Activated CD4-positive, alpha-beta memory T cell treated with anti-CD3 and anti-CD28 coated beads, Interleukin-2, amount 10 ng/mL, durations not matched to agents 7 days and 5 days (primary cell): ENCODE measurements at regions not wholly inside any gene's neighbourhood (a gene's known extent, or its start where the extent isn't known, plus 50 kb on each side); places are given as distances from the start of the nearest gene placed in this dataset.

Experiments used
- CTCF ChIA-PET: fragments of 350-600 bp; sonication (Branson Sonifier 250); formaldehyde crosslinking; loops from one replicate; lab custom pipeline; 2021; ENCODE audit warnings: antibody characterized with exemption, inconsistent platforms; lab: Charles Lee
- POLR2A ChIA-PET: fragments of 350-600 bp; sonication (Branson Sonifier 250); formaldehyde crosslinking; loops from one replicate; lab custom pipeline; 2021; ENCODE audit warnings: antibody characterized with exemption; lab: Charles Lee
- DNase-seq: peaks from one replicate; pipeline ENCODE4 v3.0.0-alpha.2; 2020
- H3K27ac Mint-ChIP-seq: one replicate; pipeline ENCODE4 v1.8.0; 2021; ENCODE audit warnings: mild to moderate bottlenecking, mixed read lengths
- H3K27me3 Mint-ChIP-seq: one replicate; pipeline ENCODE4 v1.8.0; 2021; ENCODE audit warnings: mixed read lengths
- H3K36me3 Mint-ChIP-seq: one replicate; pipeline ENCODE4 v1.8.0; 2021; ENCODE audit warnings: low read depth, mixed read lengths
- H3K4me1 Mint-ChIP-seq: one replicate; pipeline ENCODE4 v1.8.0; 2021; ENCODE audit warnings: mixed read lengths
- H3K4me3 Mint-ChIP-seq: one replicate; pipeline ENCODE4 v1.8.0; 2021; ENCODE audit warnings: mild to moderate bottlenecking, mixed read lengths
- H3K9me3 Mint-ChIP-seq: one replicate; pipeline ENCODE4 v1.8.0; 2021; ENCODE audit warnings: mixed read lengths

DNA sequence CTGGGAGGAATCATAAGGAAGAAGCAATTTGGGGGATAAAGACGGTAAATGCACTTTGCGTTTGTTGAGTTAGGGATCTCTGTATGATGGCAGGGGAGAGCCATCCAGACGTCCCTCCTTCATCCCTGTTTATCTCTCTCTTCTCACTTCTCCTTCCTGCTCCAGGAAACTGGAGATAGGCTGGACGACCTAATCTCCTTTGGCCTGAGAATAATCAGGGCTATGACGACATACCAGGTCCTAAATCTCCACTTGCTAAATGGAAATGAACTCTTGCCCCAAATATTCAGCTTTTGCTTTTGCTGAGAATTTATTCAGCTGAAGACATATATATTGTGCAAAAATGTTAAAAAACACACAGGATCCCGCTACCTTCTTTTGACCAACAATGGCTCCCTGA lies 182.9 kb upstream of the INHBA start:
- no peak for DNase-seq
- peaks cover 17% of the 10 kb centered on the region for H3K9me3 Mint-ChIP-seq
- peaks cover 31% of the 10 kb centered on the region for H3K4me1 Mint-ChIP-seq
- peaks cover 26% of the 10 kb centered on the region for H3K36me3 Mint-ChIP-seq
- ChIA-PET POLR2A (no interaction called here), CTCF (no interaction called here)
- no peaks in the 10 kb centered on the region for H3K27me3 Mint-ChIP-seq
- no peak overlapping the region for H3K4me3 Mint-ChIP-seq
- no peak overlapping the region for H3K27ac Mint-ChIP-seq

DNA sequence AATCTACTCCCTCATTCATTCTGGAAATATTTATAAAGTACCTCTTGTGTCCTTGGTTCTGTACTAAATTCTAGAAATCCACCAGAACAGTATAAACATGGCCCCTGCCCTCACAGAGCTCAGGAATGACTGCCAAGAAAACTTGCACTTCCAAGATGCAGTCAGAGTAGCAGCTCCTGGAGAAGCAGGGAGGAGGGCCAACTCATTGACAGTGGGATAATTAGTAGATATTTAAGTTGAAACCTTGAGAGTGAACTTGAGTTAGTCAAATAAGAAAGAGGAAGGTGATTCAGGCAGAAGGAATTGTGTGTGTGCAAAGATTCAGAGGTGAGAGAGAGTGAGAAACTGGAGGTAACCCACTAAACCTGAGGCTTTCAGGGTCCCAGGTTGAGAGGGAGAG lies 182.2 kb upstream of the INHBA start:
- H3K36me3 Mint-ChIP-seq, result peaks cover 31% of the 10 kb centered on the region
- H3K4me1 Mint-ChIP-seq, result peaks cover 36% of the 10 kb centered on the region
- ChIA-PET CTCF (no interaction called here), POLR2A (no interaction called here)
- no peaks in the 10 kb centered on the region for H3K27me3 Mint-ChIP-seq
- H3K27ac Mint-ChIP-seq, result no peak overlapping the region
- H3K9me3 Mint-ChIP-seq, result peaks cover 20% of the 10 kb centered on the region
- H3K4me3 Mint-ChIP-seq, result no peak overlapping the region
- no peak for DNase-seq

DNA sequence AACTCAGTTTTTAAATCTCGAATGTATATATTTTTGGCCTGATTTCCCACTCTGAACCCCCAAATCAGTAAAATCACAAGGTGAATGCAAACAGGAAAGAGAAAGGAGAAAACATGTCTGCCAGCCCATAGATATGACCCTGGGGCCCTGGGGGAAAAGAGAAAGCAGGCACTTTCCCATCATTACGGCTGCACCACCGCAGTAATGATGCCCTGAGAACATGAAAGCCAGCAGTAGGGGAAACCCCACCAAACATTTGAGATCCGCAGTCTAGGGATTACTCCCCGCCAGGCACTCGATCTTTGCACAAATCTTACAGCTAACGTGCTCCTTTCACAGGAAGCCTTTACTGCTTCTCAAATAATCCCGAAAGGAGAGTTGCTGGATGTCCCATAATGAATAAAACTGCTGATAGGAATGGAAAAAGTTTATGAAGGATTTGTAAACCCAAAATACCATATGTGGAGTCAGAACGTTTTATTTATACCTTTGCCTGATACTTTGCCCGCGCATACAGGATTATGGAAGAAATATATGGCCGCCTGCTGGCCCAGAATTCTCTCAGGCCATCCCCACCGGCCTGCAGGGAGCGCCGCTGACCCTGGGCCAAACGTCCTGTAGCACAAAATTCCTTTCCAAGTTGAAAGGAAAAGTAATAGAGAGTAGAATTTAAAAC lies 180.0 kb upstream of the INHBA start:
- Mint-ChIP-seq H3K4me1 (peaks cover 38% of the 10 kb centered on the region), H3K27ac (peak overlapping the region; percentile 100), H3K4me3 (no peak overlapping the region), H3K36me3 (peaks cover 34% of the 10 kb centered on the region), H3K27me3 (no peaks in the 10 kb centered on the region), H3K9me3 (peaks cover 26% of the 10 kb centered on the region)
- no peak for DNase-seq
- POLR2A ChIA-PET, result no interaction called here
- CTCF ChIA-PET, result interaction anchor here (1.6 to 1.8 kb wide), 2 partner anchors 58 to 178 kb away, joined by 5 to 6 read pairs; no protein-coding TSS in a partner anchor

DNA sequence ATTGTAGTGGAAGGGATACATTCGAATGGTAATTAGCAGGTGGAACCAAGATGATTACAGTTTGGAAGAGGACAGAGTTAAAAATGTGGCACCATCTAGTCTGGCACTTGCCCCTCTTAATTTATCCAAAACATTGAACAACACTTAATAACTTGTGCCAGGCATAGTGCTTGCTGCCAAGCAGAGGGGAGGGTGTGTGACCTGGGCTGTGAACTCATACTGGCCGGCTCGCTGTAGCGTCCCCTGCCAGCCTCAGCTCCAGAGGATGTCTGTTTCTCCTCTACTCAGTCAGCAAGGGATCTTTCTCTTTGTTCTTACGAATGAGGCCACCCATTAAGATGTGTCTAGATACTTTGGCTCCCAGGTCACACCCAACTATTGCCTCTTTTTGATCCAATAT lies 179.4 kb upstream of the INHBA start:
- Mint-ChIP-seq H3K9me3 (peaks cover 26% of the 10 kb centered on the region), H3K27ac (peak overlapping the region; percentile 100), H3K27me3 (no peaks in the 10 kb centered on the region), H3K4me1 (peaks cover 38% of the 10 kb centered on the region), H3K4me3 (peak overlapping the region; percentile 25), H3K36me3 (peaks cover 34% of the 10 kb centered on the region)
- POLR2A ChIA-PET, result no interaction called here
- CTCF ChIA-PET, result interaction anchor here (1.6 to 1.8 kb wide), 2 partner anchors 59 to 177 kb away, joined by 5 to 6 read pairs; no protein-coding TSS in a partner anchor
- DNase-seq, result no peak

DNA sequence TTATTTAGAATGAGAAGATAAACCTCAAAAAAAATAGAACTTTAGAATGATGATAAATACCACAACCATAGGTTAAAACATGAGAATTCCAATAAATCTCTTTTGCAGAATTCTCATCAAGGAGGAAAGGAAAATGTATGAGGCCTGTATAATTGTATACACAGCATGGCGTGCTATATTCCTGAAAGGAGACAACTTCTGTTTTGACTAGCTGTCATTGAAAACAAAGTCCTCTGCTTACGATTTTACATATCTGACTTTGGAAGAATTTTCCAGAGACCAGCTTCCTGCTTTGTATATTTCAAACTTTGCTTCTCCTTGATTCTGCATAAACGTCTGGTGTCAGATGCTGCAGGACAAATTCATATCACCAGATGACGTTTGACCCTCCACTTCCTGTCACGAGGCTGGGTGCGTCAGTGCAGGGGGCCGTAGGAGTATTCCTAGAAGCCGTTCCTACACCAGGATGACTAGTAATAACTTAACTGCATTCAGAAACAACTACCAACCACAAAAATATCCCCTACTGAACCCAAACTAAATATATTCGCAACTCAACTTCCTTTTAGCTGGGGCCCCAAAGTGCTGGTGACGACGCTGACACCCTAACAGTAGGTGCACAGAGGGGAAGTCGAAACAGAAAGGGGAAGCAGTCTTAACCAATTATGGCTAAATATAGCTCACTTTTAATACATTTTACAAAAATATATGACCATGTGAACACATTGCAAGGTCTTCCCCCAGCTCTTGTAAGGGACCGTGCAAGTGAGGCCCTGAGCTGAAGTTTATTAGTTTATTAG lies 178.6 kb upstream of the INHBA start:
- Mint-ChIP-seq H3K4me1 (peaks cover 38% of the 10 kb centered on the region), H3K27me3 (no peaks in the 10 kb centered on the region), H3K4me3 (peak overlapping the region; percentile 25), H3K27ac (peak overlapping the region; percentile 100), H3K36me3 (peaks cover 37% of the 10 kb centered on the region), H3K9me3 (peaks cover 30% of the 10 kb centered on the region)
- DNase-seq, result peak; percentile 85
- ChIA-PET POLR2A (interaction anchor here (0.6 kb wide), 1 partner anchor 67 kb away, joined by 3 read pairs; no protein-coding TSS in a partner anchor), CTCF (interaction anchor here (1.6 to 1.8 kb wide), 2 partner anchors 59 to 176 kb away, joined by 5 to 6 read pairs; no protein-coding TSS in a partner anchor)

DNA sequence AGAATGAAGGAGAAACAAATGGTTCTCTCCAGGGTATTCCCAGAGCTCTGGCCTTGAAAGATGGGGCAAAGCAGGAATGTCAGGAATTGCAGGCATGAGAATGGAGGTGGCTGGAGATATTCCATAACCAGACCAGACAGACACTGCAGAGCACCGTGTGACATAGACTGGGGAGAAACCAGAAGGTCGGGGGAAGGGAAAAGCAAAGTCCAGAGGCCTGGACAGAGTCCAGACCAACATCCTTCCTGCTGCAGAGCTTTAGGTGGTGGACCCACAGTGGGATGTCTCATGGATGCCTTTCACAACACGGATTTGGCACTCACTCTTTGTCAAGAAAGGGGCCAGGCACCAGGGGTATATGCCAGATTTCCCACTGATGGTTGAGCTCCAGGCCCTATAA lies 177.2 kb upstream of the INHBA start:
- ChIA-PET CTCF (no interaction called here), POLR2A (no interaction called here)
- no peaks in the 10 kb centered on the region for H3K27me3 Mint-ChIP-seq
- H3K4me1 Mint-ChIP-seq, result peaks cover 43% of the 10 kb centered on the region
- peaks cover 39% of the 10 kb centered on the region for H3K9me3 Mint-ChIP-seq
- H3K4me3 Mint-ChIP-seq, result no peak overlapping the region
- H3K36me3 Mint-ChIP-seq, result peaks cover 37% of the 10 kb centered on the region
- peak overlapping the region; percentile 100 for H3K27ac Mint-ChIP-seq
- no peak for DNase-seq

DNA sequence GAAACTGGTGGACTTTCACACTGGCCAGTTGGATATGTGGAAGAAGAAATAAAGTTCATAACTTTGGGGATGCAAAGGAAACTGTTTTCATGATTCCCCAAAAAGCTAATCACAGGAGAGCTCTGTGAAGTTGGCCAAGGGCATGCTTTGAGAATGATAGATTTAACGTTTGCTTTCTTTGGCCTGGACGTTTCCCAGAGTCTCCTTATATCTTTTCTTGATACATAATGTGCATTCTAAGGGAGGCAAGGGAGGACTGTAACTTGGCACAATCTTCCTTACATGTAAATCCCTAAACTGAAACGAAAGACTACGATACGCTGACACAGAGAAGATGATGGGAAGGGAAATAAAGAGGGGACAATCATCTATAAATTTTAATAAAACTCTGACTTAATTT lies 176.5 kb upstream of the INHBA start:
- peaks cover 48% of the 10 kb centered on the region for H3K4me1 Mint-ChIP-seq
- no peak overlapping the region for H3K27ac Mint-ChIP-seq
- H3K4me3 Mint-ChIP-seq, result no peak overlapping the region
- H3K27me3 Mint-ChIP-seq, result no peaks in the 10 kb centered on the region
- peaks cover 36% of the 10 kb centered on the region for H3K9me3 Mint-ChIP-seq
- ChIA-PET CTCF (no interaction called here), POLR2A (no interaction called here)
- H3K36me3 Mint-ChIP-seq, result peaks cover 32% of the 10 kb centered on the region
- no peak for DNase-seq

DNA sequence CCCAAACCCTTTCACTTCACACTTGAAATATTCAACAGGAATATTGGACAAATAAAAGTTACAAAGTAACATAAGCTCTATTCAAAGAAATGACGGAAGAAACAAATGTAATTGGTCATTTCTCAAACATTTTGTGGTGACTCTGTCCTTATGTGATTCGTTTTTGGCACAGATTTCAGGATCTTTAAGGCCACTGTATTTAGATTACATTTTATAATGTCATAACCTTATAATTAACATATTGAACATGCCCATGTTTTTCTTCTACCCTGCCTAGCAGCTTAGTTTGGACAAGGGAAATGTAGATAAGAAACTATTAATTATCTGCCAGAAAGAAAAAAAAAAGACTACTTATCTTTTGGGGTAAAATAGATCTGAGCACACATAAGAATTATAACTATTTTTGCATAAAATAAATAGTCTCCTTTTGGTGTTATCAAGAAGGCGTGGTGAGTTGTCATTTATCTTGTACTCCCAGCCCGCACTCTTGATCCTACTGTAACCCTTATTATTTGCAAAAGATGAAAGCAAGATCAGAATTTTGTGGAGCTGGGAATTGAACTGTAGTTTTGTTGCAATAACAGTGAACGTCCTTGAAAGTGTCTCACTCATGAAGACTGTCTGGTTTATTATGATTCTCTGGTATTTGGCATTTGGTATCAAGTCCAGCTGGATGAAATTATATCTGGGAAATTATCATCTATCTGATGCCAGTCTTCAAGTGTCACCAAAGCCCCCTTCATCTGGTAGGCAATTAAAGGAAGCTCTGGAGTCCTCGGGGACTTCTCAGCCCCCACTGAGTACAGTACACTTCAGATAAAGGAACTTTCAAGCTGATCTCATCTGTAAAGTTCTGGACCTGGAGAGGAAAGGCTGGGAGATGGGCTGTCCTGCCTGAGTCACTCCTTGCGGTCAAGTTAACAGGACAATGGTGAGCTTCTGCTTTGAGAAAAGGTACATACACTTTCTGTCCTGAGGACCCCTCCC lies 175.7 kb upstream of the INHBA start:
- peaks cover 36% of the 10 kb centered on the region for H3K9me3 Mint-ChIP-seq
- H3K4me3 Mint-ChIP-seq, result no peak overlapping the region
- ChIA-PET CTCF (no interaction called here), POLR2A (no interaction called here)
- peaks cover 55% of the 10 kb centered on the region for H3K4me1 Mint-ChIP-seq
- H3K27me3 Mint-ChIP-seq, result peaks cover 2% of the 10 kb centered on the region
- H3K27ac Mint-ChIP-seq, result no peak overlapping the region
- no peak for DNase-seq
- H3K36me3 Mint-ChIP-seq, result peaks cover 32% of the 10 kb centered on the region

DNA sequence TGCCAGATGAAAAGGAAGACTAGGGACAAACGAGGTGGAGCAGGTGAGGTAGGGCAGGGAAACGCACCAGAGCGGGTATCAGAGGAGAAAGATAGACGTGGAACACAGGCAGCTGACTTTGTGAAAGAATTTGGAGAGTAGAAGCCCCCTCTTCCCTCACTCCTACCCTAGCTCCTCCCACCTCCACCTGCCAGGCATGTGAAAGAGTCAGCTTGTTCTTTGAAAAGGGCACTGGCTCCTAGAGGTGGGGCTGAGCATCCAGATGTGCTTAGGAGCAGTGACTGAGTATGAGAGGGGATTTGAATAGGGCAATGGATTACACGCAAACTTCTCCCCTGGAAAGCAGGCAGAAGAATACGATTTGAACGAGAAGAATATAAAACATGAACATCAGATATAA lies 174.2 kb upstream of the INHBA start:
- no peak for DNase-seq
- peaks cover 7% of the 10 kb centered on the region for H3K27me3 Mint-ChIP-seq
- H3K9me3 Mint-ChIP-seq, result peaks cover 27% of the 10 kb centered on the region
- CTCF ChIA-PET, result no interaction called here
- H3K4me1 Mint-ChIP-seq, result peaks cover 47% of the 10 kb centered on the region
- H3K4me3 Mint-ChIP-seq, result no peak overlapping the region
- H3K36me3 Mint-ChIP-seq, result peaks cover 21% of the 10 kb centered on the region
- POLR2A ChIA-PET, result no interaction called here
- no peak overlapping the region for H3K27ac Mint-ChIP-seq

DNA sequence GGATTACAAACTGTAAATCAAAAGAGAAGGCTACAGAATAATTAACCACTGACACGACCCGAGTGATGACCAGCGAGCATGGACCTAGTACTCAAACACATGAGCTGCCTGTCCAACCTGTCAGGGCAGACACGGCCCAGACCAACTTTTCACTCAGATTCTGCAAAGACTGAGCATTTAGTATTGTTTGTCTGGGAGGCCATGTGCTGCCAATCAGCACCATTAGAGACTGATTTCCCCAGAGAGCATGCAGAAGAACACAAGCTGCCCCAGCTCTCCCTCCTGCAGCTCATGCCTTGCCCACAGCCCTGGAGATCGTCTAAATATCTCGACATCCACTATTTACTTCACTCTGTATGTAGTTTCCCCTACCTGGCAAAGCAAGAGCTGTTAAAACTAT lies 172.6 kb upstream of the INHBA start:
- ChIA-PET POLR2A (no interaction called here), CTCF (no interaction called here)
- H3K36me3 Mint-ChIP-seq, result peaks cover 13% of the 10 kb centered on the region
- no peak overlapping the region for H3K4me3 Mint-ChIP-seq
- peaks cover 31% of the 10 kb centered on the region for H3K4me1 Mint-ChIP-seq
- H3K27me3 Mint-ChIP-seq, result peaks cover 13% of the 10 kb centered on the region
- H3K27ac Mint-ChIP-seq, result no peak overlapping the region
- peaks cover 24% of the 10 kb centered on the region for H3K9me3 Mint-ChIP-seq
- DNase-seq, result no peak

DNA sequence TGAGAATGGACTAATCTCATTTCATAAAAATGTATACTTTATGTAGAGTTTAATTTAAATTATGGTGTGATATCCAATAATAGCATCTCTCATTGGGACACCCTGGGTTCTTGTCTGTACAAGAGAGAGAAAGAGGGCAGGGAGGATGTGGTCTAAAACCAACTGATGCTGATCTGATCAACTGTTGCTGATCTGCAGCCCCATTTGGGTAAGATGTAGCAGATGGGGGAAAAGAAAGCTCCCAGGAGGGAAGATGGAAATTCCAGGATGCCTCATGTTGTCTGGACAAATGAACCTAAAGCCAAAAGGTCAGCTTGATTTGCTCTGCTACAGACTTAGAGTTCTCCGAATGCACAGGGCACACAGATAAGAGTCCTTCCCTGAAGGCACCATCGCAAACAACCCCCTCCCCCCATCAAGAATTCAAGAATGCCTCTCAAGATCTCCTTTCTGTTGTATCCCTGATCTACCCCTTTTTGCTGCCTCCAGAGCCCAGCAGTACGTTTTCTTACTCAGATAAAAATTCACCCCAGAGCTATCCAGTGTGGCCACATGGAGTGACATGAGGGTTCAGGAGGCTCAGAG lies 171.4 kb upstream of the INHBA start:
- H3K4me1 Mint-ChIP-seq, result peaks cover 32% of the 10 kb centered on the region
- CTCF ChIA-PET, result no interaction called here
- POLR2A ChIA-PET, result no interaction called here

DNA sequence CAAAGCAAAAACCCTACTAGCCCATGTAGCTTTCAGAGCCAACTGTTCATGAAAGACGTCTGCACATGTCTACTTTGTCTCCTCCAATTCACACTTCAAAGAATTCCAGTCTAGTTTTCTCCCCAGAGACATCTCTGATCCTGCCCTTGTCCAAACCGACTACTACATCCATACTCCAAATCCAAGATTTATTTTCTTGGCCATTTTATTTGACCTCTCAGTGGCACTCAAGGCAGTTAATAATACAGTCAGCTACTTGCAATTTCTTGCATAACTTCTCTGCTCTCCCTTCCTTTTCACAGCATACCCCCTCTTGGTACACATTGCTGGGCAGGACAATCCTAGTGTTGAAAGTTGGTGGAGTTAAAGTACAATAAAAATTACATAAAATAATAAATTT lies 170.9 kb upstream of the INHBA start:
- Mint-ChIP-seq H3K9me3 (peaks cover 16% of the 10 kb centered on the region), H3K27me3 (peaks cover 14% of the 10 kb centered on the region), H3K27ac (no peak overlapping the region), H3K4me1 (peaks cover 32% of the 10 kb centered on the region), H3K36me3 (peaks cover 9% of the 10 kb centered on the region), H3K4me3 (no peak overlapping the region)
- ChIA-PET POLR2A (no interaction called here), CTCF (no interaction called here)
- DNase-seq, result no peak

More for the DNA sequence above, 171.4 kb upstream of the INHBA start:
- Mint-ChIP-seq H3K27ac (peak overlapping the region; percentile 0), H3K36me3 (peaks cover 7% of the 10 kb centered on the region), H3K4me3 (no peak overlapping the region), H3K27me3 (peaks cover 13% of the 10 kb centered on the region), H3K9me3 (peaks cover 16% of the 10 kb centered on the region)
- peak; percentile 26 for DNase-seq
